ENCODE measurements at regions not wholly inside any gene's neighbourhood (a gene's known extent, or its start where the extent isn't known, plus 50 kb on each side); places are given as distances from the start of the nearest gene placed in this dataset.

DNA sequence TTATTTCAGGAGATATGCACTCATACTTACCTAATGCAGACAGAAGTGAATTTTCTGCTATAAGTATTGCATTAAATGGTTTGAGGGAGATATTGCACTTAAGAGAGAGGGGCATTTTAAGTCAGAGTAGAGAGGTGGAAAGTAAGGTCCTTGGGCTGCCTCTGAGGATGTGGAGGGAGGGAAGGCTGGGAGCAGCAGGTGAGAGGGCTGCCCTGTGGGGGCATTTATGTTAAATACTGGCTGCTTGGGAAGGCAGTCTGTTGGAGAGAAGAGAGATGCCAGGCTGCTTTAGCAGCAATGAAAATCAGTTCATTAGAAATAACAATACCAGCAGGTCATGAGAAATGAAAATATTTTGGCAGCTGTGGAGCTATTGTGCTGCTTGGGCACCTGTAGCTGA is 576.2 kb upstream of the HS6ST1 start:
- no peak for TF ChIP-seq POLR2A (IDR thresholded peaks at IDR 0.05)
- no peak for TF ChIP-seq EP300 (IDR thresholded peaks at IDR 0.05)
- no peak for TF ChIP-seq CTCF (IDR thresholded peaks at IDR 0.05)

All from gastroesophageal sphincter (tissue), 3 donors.